Activated CD4-positive, alpha-beta memory T cell treated with anti-CD3 and anti-CD28 coated beads for 36 hours (primary cell): ENCODE measurements at regions not wholly inside any gene's neighbourhood (a gene's known extent, or its start where the extent isn't known, plus 50 kb on each side); places are given as distances from the start of the nearest gene placed in this dataset.

Experiments used
- CTCF ChIA-PET: fragments of 350-600 bp; sonication (Branson Sonifier 250); formaldehyde crosslinking; loops from one replicate; lab custom pipeline; 2021; ENCODE audit warnings: antibody characterized with exemption, inconsistent platforms; lab: Charles Lee
- POLR2A ChIA-PET: fragments of 350-600 bp; sonication (Branson Sonifier 250); formaldehyde crosslinking; loops from one replicate; lab custom pipeline; 2021; ENCODE audit warnings: antibody characterized with exemption; lab: Charles Lee
- DNase-seq: peaks from one replicate; pipeline ENCODE4 v3.0.0-alpha.2; 2020
- H3K27ac Mint-ChIP-seq: one replicate; pipeline ENCODE4 v1.8.0; 2021; ENCODE audit warnings: mixed read lengths
- H3K27me3 Mint-ChIP-seq: one replicate; pipeline ENCODE4 v1.8.0; 2021; ENCODE audit warnings: mixed read lengths
- H3K36me3 Mint-ChIP-seq: one replicate; pipeline ENCODE4 v1.8.0; 2021; ENCODE audit warnings: mixed read lengths
- H3K4me1 Mint-ChIP-seq: one replicate; pipeline ENCODE4 v1.8.0; 2021; ENCODE audit warnings: low read depth, mixed read lengths
- H3K4me3 Mint-ChIP-seq: one replicate; pipeline ENCODE4 v1.8.0; 2021; ENCODE audit warnings: mild to moderate bottlenecking, mixed read lengths
- H3K9me3 Mint-ChIP-seq: one replicate; pipeline ENCODE4 v1.8.0; 2021; ENCODE audit warnings: mixed read lengths
- intact Hi-C: fragments of 100-400 bp; cut with micrococcal nuclease; formaldehyde crosslinking; loops from one replicate; pipeline ENCODE4 v1.15.1; 2023

DNA sequence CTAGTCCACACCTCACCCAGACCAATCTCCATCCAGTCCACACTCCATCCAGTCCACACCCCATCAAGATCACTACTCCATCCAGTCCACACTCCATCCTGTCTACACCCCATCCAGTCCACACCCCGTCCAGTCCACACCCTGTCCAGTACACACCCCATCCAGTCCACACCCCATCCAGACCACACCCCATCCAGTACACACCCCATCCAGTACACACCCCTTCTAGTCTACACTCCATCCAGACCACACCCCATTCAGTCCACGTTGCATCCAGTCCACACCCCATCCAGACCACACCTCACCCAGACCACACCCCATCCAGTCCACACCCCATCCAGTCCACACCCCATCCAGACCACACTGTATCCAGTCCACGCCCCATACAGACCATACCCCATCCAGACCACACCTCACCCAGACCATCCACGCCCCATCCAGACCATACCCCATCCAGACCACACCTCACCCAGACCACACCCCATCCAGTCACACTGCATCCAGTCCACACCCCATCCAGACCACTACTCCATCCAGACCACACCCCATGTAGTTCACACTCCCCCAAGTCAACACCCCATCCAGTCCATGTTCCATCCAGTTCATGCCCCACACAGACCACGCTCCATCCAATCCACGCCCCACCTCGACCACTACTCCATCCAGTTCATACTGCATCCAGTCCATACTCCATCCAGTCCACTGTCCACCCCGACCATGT lies 116.6 kb upstream of the RTL1 start:
- peak; percentile 3 for DNase-seq

GRCh38 chr14:101020834-101021370 lies 117.4 kb upstream of the RTL1 start:
- H3K9me3 Mint-ChIP-seq, result no peaks in the 10 kb centered on the region
- H3K27me3 Mint-ChIP-seq, result peaks cover 31% of the 10 kb centered on the region
- POLR2A ChIA-PET, result no interaction called here
- DNase-seq, result peak; percentile 1
- H3K27ac Mint-ChIP-seq, result no peak overlapping the region
- CTCF ChIA-PET, result no interaction called here
- intact Hi-C loops, result no loop called here
- H3K4me3 Mint-ChIP-seq, result no peak overlapping the region
- H3K4me1 Mint-ChIP-seq, result no peaks in the 10 kb centered on the region
- no peaks in the 10 kb centered on the region for H3K36me3 Mint-ChIP-seq

More for the DNA sequence above, 116.6 kb upstream of the RTL1 start:
- H3K9me3 Mint-ChIP-seq, result no peaks in the 10 kb centered on the region
- no peak overlapping the region for H3K4me3 Mint-ChIP-seq
- intact Hi-C loops, result no loop called here
- no peaks in the 10 kb centered on the region for H3K4me1 Mint-ChIP-seq
- peaks cover 31% of the 10 kb centered on the region for H3K27me3 Mint-ChIP-seq
- ChIA-PET POLR2A (no interaction called here), CTCF (no interaction called here)
- H3K27ac Mint-ChIP-seq, result no peak overlapping the region
- no peaks in the 10 kb centered on the region for H3K36me3 Mint-ChIP-seq

DNA sequence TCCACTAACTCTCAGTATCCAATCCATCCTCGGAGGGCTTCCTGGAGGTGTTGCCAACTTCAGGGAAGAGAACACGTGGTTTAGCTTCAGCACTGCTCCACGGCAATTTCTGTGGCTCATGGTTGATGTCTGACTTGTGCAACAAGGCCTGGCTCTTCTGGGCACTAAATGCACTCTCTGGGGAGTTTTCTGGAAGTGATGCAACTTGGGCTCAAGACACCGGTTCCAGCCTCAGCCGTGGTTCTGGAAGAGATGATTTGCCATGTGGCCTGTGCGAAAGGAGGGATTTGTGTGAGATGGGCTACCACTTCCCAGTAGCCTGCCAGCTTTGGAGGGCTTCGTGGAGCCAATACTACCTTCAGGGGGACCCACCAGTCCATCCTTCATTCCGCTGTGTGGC lies 118.6 kb upstream of the RTL1 start:
- Mint-ChIP-seq H3K27ac (no peak overlapping the region), H3K4me3 (no peak overlapping the region), H3K36me3 (no peaks in the 10 kb centered on the region), H3K27me3 (peaks cover 28% of the 10 kb centered on the region), H3K4me1 (no peaks in the 10 kb centered on the region), H3K9me3 (no peaks in the 10 kb centered on the region)
- peak; percentile 6 for DNase-seq
- intact Hi-C loops, result no loop called here
- POLR2A ChIA-PET, result no interaction called here
- CTCF ChIA-PET, result no interaction called here

GRCh38 chr14:101022916-101023435 lies 119.5 kb upstream of the RTL1 start:
- CTCF ChIA-PET, result no interaction called here
- no peaks in the 10 kb centered on the region for H3K36me3 Mint-ChIP-seq
- no peaks in the 10 kb centered on the region for H3K9me3 Mint-ChIP-seq
- H3K4me3 Mint-ChIP-seq, result no peak overlapping the region
- peaks cover 26% of the 10 kb centered on the region for H3K27me3 Mint-ChIP-seq
- H3K4me1 Mint-ChIP-seq, result no peaks in the 10 kb centered on the region
- no peak overlapping the region for H3K27ac Mint-ChIP-seq
- POLR2A ChIA-PET, result no interaction called here
- DNase-seq, result no peak
- intact Hi-C loops, result no loop called here

- H3K4me1 Mint-ChIP-seq, result no peaks in the 10 kb centered on the region
- H3K27ac Mint-ChIP-seq, result no peak overlapping the region
- no peaks in the 10 kb centered on the region for H3K36me3 Mint-ChIP-seq
- no peaks in the 10 kb centered on the region for H3K9me3 Mint-ChIP-seq
- DNase-seq, result no peak
- peaks cover 15% of the 10 kb centered on the region for H3K27me3 Mint-ChIP-seq
- POLR2A ChIA-PET, result no interaction called here
- intact Hi-C loops, result no loop called here
- CTCF ChIA-PET, result no interaction called here
- H3K4me3 Mint-ChIP-seq, result no peak overlapping the region
Observed at GRCh38 chr14:101024686-101025085, 121.2 kb upstream of the RTL1 start.

- no peak overlapping the region for H3K4me3 Mint-ChIP-seq
- peaks cover 12% of the 10 kb centered on the region for H3K27me3 Mint-ChIP-seq
- H3K9me3 Mint-ChIP-seq, result no peaks in the 10 kb centered on the region
- intact Hi-C loops, result no loop called here
- ChIA-PET POLR2A (no interaction called here), CTCF (no interaction called here)
- H3K36me3 Mint-ChIP-seq, result no peaks in the 10 kb centered on the region
- no peak for DNase-seq
- no peak overlapping the region for H3K27ac Mint-ChIP-seq
- H3K4me1 Mint-ChIP-seq, result no peaks in the 10 kb centered on the region
Observed at GRCh38 chr14:101025131-101025530, 121.6 kb upstream of the RTL1 start.

GRCh38 chr14:101025696-101026095 lies 122.2 kb upstream of the RTL1 start:
- POLR2A ChIA-PET, result no interaction called here
- DNase-seq, result no peak
- H3K27ac Mint-ChIP-seq, result no peak overlapping the region

GRCh38 chr14:101026341-101026740 lies 122.8 kb upstream of the RTL1 start:
- ChIA-PET POLR2A (no interaction called here), CTCF (no interaction called here)
- no peak overlapping the region for H3K4me3 Mint-ChIP-seq
- peaks cover 7% of the 10 kb centered on the region for H3K27me3 Mint-ChIP-seq
- H3K27ac Mint-ChIP-seq, result no peak overlapping the region
- intact Hi-C loops, result no loop called here
- no peaks in the 10 kb centered on the region for H3K4me1 Mint-ChIP-seq
- no peaks in the 10 kb centered on the region for H3K36me3 Mint-ChIP-seq
- H3K9me3 Mint-ChIP-seq, result no peaks in the 10 kb centered on the region
- no peak for DNase-seq

More at GRCh38 chr14:101025696-101026095, 122.2 kb upstream of the RTL1 start:
- H3K4me3 Mint-ChIP-seq, result no peak overlapping the region
- no peaks in the 10 kb centered on the region for H3K4me1 Mint-ChIP-seq
- H3K27me3 Mint-ChIP-seq, result peaks cover 12% of the 10 kb centered on the region
- H3K36me3 Mint-ChIP-seq, result no peaks in the 10 kb centered on the region
- intact Hi-C loops, result no loop called here
- no peaks in the 10 kb centered on the region for H3K9me3 Mint-ChIP-seq
- CTCF ChIA-PET, result no interaction called here

DNA sequence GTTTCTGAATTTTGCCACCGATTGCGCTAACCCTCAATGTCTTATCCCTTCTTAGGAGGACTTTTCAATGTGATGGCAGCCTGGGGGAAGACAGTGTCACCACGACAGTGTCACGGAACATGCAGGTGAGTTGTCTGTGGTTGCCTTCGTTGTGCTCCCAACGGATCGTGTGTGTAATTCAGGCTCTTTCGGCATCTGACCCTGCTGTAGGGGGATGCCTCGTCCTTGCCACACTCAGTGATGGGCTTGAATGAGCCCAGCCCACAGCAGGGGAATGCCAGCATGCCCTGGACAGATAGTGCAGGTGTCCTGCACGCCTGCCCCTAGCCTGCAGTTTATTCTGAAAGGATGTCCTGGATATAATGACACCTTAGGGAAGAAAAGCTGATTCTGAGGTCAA lies 123.8 kb upstream of the RTL1 start:
- CTCF ChIA-PET, result no interaction called here
- H3K4me3 Mint-ChIP-seq, result no peak overlapping the region
- no peaks in the 10 kb centered on the region for H3K4me1 Mint-ChIP-seq
- intact Hi-C loops, result no loop called here
- H3K27ac Mint-ChIP-seq, result no peak overlapping the region
- POLR2A ChIA-PET, result no interaction called here
- H3K27me3 Mint-ChIP-seq, result peaks cover 6% of the 10 kb centered on the region
- H3K9me3 Mint-ChIP-seq, result no peaks in the 10 kb centered on the region
- DNase-seq, result no peak
- H3K36me3 Mint-ChIP-seq, result no peaks in the 10 kb centered on the region

GRCh38 chr14:101027966-101028365 lies 124.4 kb upstream of the RTL1 start:
- intact Hi-C loops, result no loop called here
- no peaks in the 10 kb centered on the region for H3K9me3 Mint-ChIP-seq
- H3K36me3 Mint-ChIP-seq, result no peaks in the 10 kb centered on the region
- no peaks in the 10 kb centered on the region for H3K27me3 Mint-ChIP-seq
- DNase-seq, result no peak
- ChIA-PET CTCF (no interaction called here), POLR2A (no interaction called here)
- no peaks in the 10 kb centered on the region for H3K4me1 Mint-ChIP-seq
- H3K27ac Mint-ChIP-seq, result no peak overlapping the region
- no peak overlapping the region for H3K4me3 Mint-ChIP-seq

DNA sequence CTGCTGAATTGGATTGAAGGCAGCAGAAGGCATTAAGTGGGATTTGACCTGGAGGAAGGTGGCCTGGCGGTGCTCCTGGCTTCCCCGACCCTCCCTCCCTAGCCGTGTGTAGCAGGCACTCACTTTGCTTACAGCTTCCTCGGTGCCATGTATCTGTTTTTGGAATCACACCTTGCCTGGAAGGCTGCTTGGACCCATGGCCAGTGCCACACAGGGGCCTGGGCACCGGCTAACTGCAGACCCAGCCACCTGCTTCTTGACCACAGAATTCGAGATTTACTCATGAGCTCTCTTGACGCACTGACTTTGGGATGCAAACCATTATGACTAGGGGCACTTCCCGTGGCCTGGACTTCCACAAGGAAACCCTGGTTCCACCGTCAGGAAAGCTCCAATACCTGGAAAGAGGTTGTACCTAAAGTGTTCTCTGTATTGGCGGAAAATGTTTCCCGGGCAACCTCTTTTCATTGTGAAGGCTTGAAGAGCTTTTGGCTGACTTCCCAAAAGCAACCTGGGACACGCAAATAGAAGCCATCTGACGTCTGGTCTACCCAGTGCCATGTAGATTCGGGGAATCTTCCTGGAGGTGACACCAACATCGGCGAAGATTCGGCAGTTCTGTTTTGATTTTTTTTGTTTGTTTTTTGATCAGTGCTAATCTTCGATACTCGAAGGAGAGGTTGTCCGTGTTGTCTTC lies 125.6 kb upstream of the RTL1 start:
- CTCF ChIA-PET, result no interaction called here
- Mint-ChIP-seq H3K4me3 (no peak overlapping the region), H3K9me3 (no peaks in the 10 kb centered on the region), H3K27me3 (no peaks in the 10 kb centered on the region), H3K4me1 (no peaks in the 10 kb centered on the region), H3K27ac (no peak overlapping the region), H3K36me3 (no peaks in the 10 kb centered on the region)
- intact Hi-C loops, result no loop called here
- DNase-seq, result no peak
- POLR2A ChIA-PET, result no interaction called here

DNA sequence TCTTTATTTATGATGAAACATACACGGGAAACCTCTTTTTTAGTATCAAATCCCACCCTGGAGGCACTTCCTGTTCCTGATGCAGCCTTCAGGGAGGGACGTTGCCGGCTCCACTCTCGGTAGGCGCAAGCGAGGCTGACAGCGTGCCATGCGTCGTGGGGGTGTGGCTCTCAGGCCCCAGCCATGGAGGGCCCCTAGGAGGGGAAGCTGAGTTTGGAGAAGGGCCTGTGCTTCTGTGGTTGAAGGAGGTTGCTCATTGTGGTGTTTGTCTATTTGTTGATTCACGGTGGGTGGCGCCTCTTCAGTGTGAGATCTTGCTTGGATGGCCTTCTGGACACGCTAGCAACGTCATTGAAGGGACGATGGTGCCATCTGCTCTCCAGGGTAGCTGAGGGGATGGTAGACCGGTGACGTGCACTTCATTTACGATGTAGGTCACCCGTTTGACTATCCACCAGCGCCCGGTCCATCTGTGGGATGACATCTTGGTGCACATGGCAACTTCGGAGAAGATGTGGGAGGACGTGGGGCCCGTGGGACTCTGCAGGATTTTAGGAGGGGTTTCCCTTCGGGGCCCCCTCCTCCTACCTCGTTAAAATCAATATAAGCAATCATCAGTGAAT lies 126.3 kb upstream of the RTL1 start:
- Mint-ChIP-seq H3K4me1 (no peaks in the 10 kb centered on the region), H3K9me3 (no peaks in the 10 kb centered on the region), H3K27me3 (no peaks in the 10 kb centered on the region), H3K27ac (no peak overlapping the region), H3K36me3 (no peaks in the 10 kb centered on the region), H3K4me3 (no peak overlapping the region)
- intact Hi-C loops, result no loop called here
- CTCF ChIA-PET, result no interaction called here
- DNase-seq, result no peak
- POLR2A ChIA-PET, result no interaction called here
